GM21515 (cell line): ENCODE measurements at regions not wholly inside any gene's neighbourhood (a gene's known extent, or its start where the extent isn't known, plus 50 kb on each side); places are given as distances from the start of the nearest gene placed in this dataset.
"Not testable (repeated sequence)": the region's sequence is repeated elsewhere in the genome, so short reads cannot be mapped to it uniquely, and the experiment has no call there.

Experiments used
- ATAC-seq: cut with Tn5 transposase; IDR thresholded peaks from one replicate; pipeline ENCODE4 v1.9.1; 2021; ENCODE audit not compliant: unreplicated experiment

- no peak for ATAC-seq
Observed at GRCh38 chr2:39998617-39999016, 219.6 kb upstream of the THUMPD2 start.

- ATAC-seq: no peak
Observed at GRCh38 chr2:39996653-39997080, 217.6 kb upstream of the THUMPD2 start.

- no peak for ATAC-seq
Observed at GRCh38 chr2:39995005-39995737, 216.1 kb upstream of the THUMPD2 start.

- ATAC-seq: no peak
Observed at GRCh38 chr2:39994151-39994550, 215.1 kb upstream of the THUMPD2 start.

GRCh38 chr2:39991298-39991697 is 212.2 kb upstream of the THUMPD2 start:
- no peak for ATAC-seq

GRCh38 chr2:39990335-39990900 is 211.4 kb upstream of the THUMPD2 start:
- no peak for ATAC-seq

GRCh38 chr2:39989888-39990287 is 210.8 kb upstream of the THUMPD2 start:
- ATAC-seq: no peak

- ATAC-seq: no peak
Observed at GRCh38 chr2:39981883-39982311, 202.8 kb upstream of the THUMPD2 start.

- no peak for ATAC-seq
Observed at GRCh38 chr2:39975476-39976020, 196.5 kb upstream of the THUMPD2 start.

- ATAC-seq: no peak
Observed at GRCh38 chr2:39968037-39968436, 189.0 kb upstream of the THUMPD2 start.

- not testable (repeated sequence) for ATAC-seq
Observed at GRCh38 chr2:39960681-39961080, 181.6 kb upstream of the THUMPD2 start.

GRCh38 chr2:39954346-39954745 is 175.3 kb upstream of the THUMPD2 start:
- ATAC-seq: no peak

- no peak for ATAC-seq
Observed at GRCh38 chr2:39949131-39949530, 170.1 kb upstream of the THUMPD2 start.

GRCh38 chr2:39948016-39948719 is 169.1 kb upstream of the THUMPD2 start:
- ATAC-seq: no peak

- ATAC-seq: no peak
Observed at GRCh38 chr2:39947294-39948015, 168.4 kb upstream of the THUMPD2 start.

- no peak for ATAC-seq
Observed at GRCh38 chr2:39942950-39943349, 163.9 kb upstream of the THUMPD2 start.

GRCh38 chr2:39938035-39938835 is 159.2 kb upstream of the THUMPD2 start:
- ATAC-seq: no peak

- no peak for ATAC-seq
Observed at GRCh38 chr2:39937621-39938020, 158.6 kb upstream of the THUMPD2 start.

- no peak for ATAC-seq
Observed at GRCh38 chr2:39934851-39935250, 155.8 kb upstream of the THUMPD2 start.

GRCh38 chr2:39933196-39933595 is 154.1 kb upstream of the THUMPD2 start:
- ATAC-seq: no peak
